GM12873 (cell line): ENCODE measurements at regions not wholly inside any gene's neighbourhood (a gene's known extent, or its start where the extent isn't known, plus 50 kb on each side); places are given as distances from the start of the nearest gene placed in this dataset.

Source experiments
- TF ChIP-seq, protein P1 (sequence below): IDR thresholded peaks from 2 replicates; pipeline ENCODE4 v1.5.1; 2012; ENCODE audit warnings: low read depth, mild to moderate bottlenecking, moderate library complexity, low read length, control low read depth; ENCODE audit not compliant: insufficient read depth; ENCODE audit errors: missing control alignments

DNA sequence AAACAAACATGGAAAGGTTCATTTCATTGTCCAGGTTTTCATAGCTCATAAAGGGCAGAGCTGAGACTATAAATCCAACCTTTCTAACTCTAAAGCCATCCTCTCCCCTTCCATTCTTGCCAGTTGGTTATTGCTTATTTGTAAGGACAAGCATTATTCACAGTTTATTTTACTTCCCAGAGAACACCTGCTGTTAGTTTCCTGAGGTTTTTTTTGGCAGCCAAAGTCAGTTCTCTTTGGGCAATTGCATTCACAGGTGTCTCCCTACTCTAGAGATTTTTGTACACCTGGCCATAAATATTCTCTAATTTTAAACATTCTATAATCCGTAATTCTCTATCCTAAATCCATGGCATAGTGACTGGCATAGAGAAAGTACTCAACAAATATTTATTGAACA lies 87.3 kb upstream of the SPHKAP start:
- TF ChIP-seq, protein P1, sequence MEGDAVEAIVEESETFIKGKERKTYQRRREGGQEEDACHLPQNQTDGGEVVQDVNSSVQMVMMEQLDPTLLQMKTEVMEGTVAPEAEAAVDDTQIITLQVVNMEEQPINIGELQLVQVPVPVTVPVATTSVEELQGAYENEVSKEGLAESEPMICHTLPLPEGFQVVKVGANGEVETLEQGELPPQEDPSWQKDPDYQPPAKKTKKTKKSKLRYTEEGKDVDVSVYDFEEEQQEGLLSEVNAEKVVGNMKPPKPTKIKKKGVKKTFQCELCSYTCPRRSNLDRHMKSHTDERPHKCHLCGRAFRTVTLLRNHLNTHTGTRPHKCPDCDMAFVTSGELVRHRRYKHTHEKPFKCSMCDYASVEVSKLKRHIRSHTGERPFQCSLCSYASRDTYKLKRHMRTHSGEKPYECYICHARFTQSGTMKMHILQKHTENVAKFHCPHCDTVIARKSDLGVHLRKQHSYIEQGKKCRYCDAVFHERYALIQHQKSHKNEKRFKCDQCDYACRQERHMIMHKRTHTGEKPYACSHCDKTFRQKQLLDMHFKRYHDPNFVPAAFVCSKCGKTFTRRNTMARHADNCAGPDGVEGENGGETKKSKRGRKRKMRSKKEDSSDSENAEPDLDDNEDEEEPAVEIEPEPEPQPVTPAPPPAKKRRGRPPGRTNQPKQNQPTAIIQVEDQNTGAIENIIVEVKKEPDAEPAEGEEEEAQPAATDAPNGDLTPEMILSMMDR: no peak

DNA sequence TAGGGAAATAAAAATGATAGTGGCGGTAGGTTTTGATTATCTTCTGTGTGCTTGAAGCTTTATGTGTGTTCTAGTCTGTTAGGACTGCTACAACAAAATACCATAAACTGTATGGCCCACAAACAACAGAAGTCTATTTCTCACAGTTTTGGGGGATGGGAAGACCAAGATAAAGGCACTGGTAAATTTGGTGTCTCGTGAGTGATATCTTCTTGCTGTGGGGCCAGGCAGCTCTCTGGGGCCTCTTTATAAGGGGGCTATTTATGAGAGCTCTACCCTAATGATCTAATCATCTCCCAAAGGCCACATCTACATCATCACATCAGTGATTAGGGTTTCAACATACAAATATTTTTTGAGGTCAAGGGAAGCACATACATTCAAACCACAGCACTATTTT lies 86.8 kb upstream of the SPHKAP start:
- TF ChIP-seq, protein P1: no peak

- TF ChIP-seq, protein P1: no peak
Measured at GRCh38 chr2:228263156-228263555, 81.7 kb upstream of the SPHKAP start.

DNA sequence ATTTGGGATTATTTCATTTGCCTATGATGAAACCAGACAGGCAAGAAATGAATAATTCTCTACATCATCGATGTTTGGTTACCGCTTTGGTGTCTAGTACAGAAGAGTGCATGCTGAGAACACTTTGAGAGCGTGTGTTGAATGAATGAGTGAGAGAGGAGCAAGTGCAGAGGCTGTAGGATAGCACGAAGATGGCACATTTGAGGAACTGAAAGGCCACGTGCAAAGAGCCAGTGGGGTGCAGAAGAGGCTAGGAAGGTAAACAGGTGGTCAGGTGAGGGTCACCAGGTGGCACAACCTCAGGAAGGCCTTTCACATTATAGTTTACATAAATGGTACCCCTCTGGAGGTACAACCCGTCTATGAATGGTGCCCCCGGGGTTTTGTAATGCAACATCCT lies 80.1 kb upstream of the SPHKAP start:
- TF ChIP-seq, protein P1: no peak

DNA sequence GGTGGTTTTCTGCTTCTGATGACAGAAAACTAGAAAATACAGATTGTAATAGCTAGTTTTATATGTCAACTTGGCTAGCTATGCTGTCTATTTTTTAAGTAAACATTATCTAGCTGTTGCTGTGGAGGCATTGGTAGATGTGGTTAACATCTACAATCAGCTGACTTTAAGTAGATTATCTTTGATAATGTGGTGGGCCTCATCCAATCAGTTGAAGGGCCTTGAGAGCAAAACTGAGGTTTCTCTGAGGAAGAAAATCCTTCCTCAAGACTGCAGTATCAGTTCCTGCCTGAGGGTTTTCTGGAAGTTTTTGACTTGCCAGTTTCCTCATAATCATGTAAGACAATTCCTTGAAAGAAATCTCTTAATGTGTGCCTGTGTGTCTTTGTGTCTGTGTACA lies 75.9 kb upstream of the SPHKAP start:
- TF ChIP-seq, protein P1: no peak

DNA sequence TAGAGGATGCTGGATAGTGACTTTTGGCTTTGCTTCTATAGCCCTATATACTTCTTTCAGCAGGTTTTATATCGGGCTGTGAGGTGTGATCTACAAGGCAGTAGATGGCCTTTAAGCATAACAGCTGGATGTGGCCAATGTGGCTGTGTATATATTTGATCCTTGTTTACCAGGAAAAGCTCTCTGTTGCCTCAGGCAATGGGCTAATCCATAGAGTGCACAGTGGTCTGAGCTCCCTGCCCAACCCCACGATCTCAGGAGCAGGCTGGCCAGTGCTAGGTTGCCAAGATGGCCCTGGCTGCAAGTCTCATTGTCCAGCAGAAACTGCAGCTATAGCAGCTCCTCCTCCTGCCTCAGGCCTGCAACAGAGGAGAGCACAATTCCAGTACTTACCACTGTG lies 72.3 kb upstream of the SPHKAP start:
- TF ChIP-seq, protein P1: no peak

DNA sequence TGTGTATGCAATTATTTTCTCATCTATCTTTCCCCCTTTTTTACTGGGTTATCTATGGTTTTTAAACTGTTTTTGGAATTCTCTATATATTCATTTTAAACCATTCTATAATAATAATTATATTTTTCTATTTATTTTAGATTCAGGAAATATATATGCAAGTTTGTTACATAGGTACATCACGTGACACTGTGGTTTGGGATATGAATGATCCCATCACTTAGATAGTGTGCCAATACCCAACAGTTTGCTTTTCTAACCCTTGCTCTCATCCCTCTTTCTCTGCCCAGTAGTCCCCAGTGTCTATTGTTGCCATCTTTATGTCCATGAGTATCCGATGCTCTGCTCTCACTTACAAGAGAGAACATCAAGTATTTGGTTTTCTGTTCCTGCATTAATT lies 65.8 kb upstream of the SPHKAP start:
- TF ChIP-seq, protein P1: no peak
